KMS-11 (cell line): ENCODE measurements at regions not wholly inside any gene's neighbourhood (a gene's known extent, or its start where the extent isn't known, plus 50 kb on each side); places are given as distances from the start of the nearest gene placed in this dataset.

Source experiments
- H2AFZ ChIP-seq: fragments of 200-600 bp; sonication (generic); 2 replicates; pipeline ENCODE4 v1.6.1; 2016; ENCODE audit warnings: antibody characterized with exemption, mixed run types, low read depth
- H3K27ac ChIP-seq: fragments of 200-600 bp; sonication (generic); 2 replicates; pipeline ENCODE4 v1.6.1; 2016; ENCODE audit warnings: mild to moderate bottlenecking, mixed run types
- H3K27me3 ChIP-seq: fragments of 200-600 bp; sonication (generic); 2 replicates; pipeline ENCODE4 v1.6.1; 2017; ENCODE audit warnings: mild to moderate bottlenecking, low read depth, mixed run types, moderate library complexity; ENCODE audit not compliant: insufficient read depth
- H3K36me3 ChIP-seq: fragments of 200-600 bp; sonication (generic); 2 replicates; pipeline ENCODE4 v1.6.1; 2017; ENCODE audit warnings: mild to moderate bottlenecking, mixed run types; ENCODE audit not compliant: insufficient read depth
- H3K4me1 ChIP-seq: fragments of 200-600 bp; sonication (generic); 2 replicates; pipeline ENCODE4 v1.6.1; 2016; ENCODE audit warnings: mild to moderate bottlenecking, low read depth, mixed run types; ENCODE audit not compliant: poor library complexity, severe bottlenecking
- H3K4me2 ChIP-seq: fragments of 200-600 bp; sonication (generic); 2 replicates; pipeline ENCODE4 v1.7.0; 2016; ENCODE audit warnings: mild to moderate bottlenecking, mixed run types
- H3K4me3 ChIP-seq: fragments of 200-600 bp; sonication (generic); IDR thresholded peaks from 2 replicates; pipeline ENCODE4 v1.6.1; 2017; ENCODE audit warnings: low read depth, low read length, mixed read lengths; ENCODE audit not compliant: insufficient read depth
- H3K79me2 ChIP-seq: fragments of 200-600 bp; sonication (generic); 2 replicates; pipeline ENCODE4 v1.6.1; 2016; ENCODE audit warnings: low read depth, mixed run types; ENCODE audit not compliant: insufficient read depth
- H3K9ac ChIP-seq: fragments of 200-600 bp; sonication (generic); 2 replicates; pipeline ENCODE4 v1.6.1; 2016; ENCODE audit warnings: mild to moderate bottlenecking, mixed run types
- H4K20me1 ChIP-seq: fragments of 200-600 bp; sonication (generic); 2 replicates; pipeline ENCODE4 v1.6.1; 2016; ENCODE audit warnings: mild to moderate bottlenecking, mixed run types; ENCODE audit not compliant: insufficient read depth
- TF ChIP-seq, protein P1 (sequence below): fragments of 200-600 bp; sonication (generic); conservative IDR thresholded peaks from 2 replicates; pipeline ENCODE4 v1.6.1; 2017; ENCODE audit warnings: low read depth, mild to moderate bottlenecking, antibody characterized with exemption, low read length, moderate library complexity, mixed read lengths

- TF ChIP-seq, protein P1, sequence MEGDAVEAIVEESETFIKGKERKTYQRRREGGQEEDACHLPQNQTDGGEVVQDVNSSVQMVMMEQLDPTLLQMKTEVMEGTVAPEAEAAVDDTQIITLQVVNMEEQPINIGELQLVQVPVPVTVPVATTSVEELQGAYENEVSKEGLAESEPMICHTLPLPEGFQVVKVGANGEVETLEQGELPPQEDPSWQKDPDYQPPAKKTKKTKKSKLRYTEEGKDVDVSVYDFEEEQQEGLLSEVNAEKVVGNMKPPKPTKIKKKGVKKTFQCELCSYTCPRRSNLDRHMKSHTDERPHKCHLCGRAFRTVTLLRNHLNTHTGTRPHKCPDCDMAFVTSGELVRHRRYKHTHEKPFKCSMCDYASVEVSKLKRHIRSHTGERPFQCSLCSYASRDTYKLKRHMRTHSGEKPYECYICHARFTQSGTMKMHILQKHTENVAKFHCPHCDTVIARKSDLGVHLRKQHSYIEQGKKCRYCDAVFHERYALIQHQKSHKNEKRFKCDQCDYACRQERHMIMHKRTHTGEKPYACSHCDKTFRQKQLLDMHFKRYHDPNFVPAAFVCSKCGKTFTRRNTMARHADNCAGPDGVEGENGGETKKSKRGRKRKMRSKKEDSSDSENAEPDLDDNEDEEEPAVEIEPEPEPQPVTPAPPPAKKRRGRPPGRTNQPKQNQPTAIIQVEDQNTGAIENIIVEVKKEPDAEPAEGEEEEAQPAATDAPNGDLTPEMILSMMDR, result no peak
- no peak overlapping the region for H3K4me3 ChIP-seq
- H3K27me3 ChIP-seq, result no peaks in the 10 kb centered on the region
- H3K27ac ChIP-seq, result no peak overlapping the region
- H2AFZ ChIP-seq, result no peak overlapping the region
- H3K9ac ChIP-seq, result no peak overlapping the region
- no peaks in the 10 kb centered on the region for H3K4me1 ChIP-seq
- H3K36me3 ChIP-seq, result no peaks in the 10 kb centered on the region
- no peak overlapping the region for H3K4me2 ChIP-seq
- H4K20me1 ChIP-seq, result no peaks in the 10 kb centered on the region
- no peaks in the 10 kb centered on the region for H3K79me2 ChIP-seq
Measured at GRCh38 chr15:27676647-27677046, 422.5 kb downstream of the OCA2 start.

DNA sequence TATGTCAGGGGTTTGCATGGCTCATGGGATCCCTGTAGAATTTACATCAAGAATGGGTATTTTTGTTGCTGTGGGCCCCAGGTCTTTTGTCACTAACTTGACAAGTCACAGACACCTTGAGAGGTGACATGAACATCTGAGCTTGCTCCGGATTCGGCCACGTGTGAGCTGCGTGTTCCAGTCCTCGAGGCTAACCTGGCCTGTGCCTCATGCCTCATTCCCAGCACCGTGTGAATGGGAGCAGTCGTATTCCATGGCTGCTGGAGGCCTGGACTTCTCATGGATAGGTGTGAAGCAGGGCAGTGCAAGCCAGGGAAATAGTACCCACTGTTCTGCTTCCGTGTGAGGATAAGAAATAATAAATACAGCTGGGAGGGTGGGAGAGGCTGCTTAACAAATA lies 423.5 kb downstream of the OCA2 start:
- H4K20me1 ChIP-seq, result no peaks in the 10 kb centered on the region
- H3K27me3 ChIP-seq, result no peaks in the 10 kb centered on the region
- H3K9ac ChIP-seq, result no peak overlapping the region
- no peaks in the 10 kb centered on the region for H3K4me1 ChIP-seq
- H3K4me3 ChIP-seq, result no peak overlapping the region
- H3K4me2 ChIP-seq, result no peak overlapping the region
- no peak overlapping the region for H2AFZ ChIP-seq
- no peaks in the 10 kb centered on the region for H3K79me2 ChIP-seq
- H3K27ac ChIP-seq, result no peak overlapping the region
- no peaks in the 10 kb centered on the region for H3K36me3 ChIP-seq
- TF ChIP-seq, protein P1, result no peak

GRCh38 chr15:27674826-27675225 lies 424.3 kb downstream of the OCA2 start:
- H4K20me1 ChIP-seq, result no peaks in the 10 kb centered on the region
- H3K9ac ChIP-seq, result no peak overlapping the region
- TF ChIP-seq, protein P1, result no peak
- no peaks in the 10 kb centered on the region for H3K27me3 ChIP-seq
- H2AFZ ChIP-seq, result no peak overlapping the region
- H3K4me3 ChIP-seq, result no peak overlapping the region
- no peaks in the 10 kb centered on the region for H3K79me2 ChIP-seq
- H3K4me1 ChIP-seq, result no peaks in the 10 kb centered on the region
- H3K27ac ChIP-seq, result no peak overlapping the region
- H3K4me2 ChIP-seq, result no peak overlapping the region
- no peaks in the 10 kb centered on the region for H3K36me3 ChIP-seq

DNA sequence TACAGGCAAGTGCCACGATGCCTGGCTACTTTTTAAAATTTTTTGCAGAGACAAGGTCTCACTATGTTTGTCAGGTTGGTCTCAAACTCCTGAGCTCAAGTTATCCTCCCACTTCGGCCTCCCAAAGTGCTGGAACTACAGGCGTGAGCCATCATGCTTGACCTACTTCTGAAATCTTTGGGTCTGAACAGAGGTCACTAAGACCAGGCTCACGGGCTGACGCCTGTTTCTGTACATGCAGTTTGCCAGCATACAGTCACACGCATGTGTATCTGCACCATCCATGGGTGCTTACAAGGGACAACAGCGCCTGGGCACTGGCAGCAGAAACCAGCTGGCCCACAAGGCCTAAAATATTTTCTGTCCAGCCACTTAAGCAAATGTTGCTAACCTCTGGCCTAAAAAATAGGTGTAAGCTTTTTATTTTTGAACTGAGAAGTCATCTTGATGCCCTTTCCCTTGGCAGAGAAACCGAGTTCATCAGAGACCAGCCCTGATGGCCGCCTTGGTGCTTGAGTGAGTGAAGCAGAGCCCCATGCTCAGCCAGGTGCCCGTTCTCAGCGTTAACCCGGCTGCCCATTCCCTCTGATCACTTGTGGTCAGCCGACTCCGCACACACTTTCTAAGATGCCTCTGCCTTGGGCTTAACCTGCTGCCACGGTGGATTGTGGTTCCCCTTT lies 425.2 kb downstream of the OCA2 start:
- no peak overlapping the region for H3K4me3 ChIP-seq
- no peaks in the 10 kb centered on the region for H3K27me3 ChIP-seq
- TF ChIP-seq, protein P1, result no peak
- H3K36me3 ChIP-seq, result no peaks in the 10 kb centered on the region
- no peak overlapping the region for H3K27ac ChIP-seq
- H3K4me1 ChIP-seq, result no peaks in the 10 kb centered on the region
- no peaks in the 10 kb centered on the region for H4K20me1 ChIP-seq
- H3K79me2 ChIP-seq, result no peaks in the 10 kb centered on the region
- no peak overlapping the region for H2AFZ ChIP-seq
- H3K4me2 ChIP-seq, result no peak overlapping the region
- no peak overlapping the region for H3K9ac ChIP-seq
